ENCODE measurements at regions not wholly inside any gene's neighbourhood (a gene's known extent, or its start where the extent isn't known, plus 50 kb on each side); places are given as distances from the start of the nearest gene placed in this dataset.

DNA sequence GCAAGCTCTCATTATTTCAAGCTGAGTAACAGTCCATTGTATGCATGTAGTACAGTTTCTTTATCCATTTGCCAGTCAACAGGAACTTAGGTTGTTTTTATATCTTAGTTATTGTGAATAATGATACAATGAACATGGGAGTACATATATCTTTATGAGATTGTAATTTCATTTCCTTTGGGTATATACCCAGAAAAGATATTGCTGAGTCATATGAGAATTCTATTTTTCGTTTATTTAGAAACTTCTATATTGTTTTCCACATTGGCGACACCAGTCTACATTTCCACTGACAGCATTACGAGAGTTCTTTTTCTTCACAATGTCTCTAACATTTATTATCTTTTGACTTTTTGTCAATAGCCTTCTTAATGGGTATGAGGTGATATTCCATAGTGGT, 477.8 kb upstream of the PAPPA start:
- TF ChIP-seq, protein P1, sequence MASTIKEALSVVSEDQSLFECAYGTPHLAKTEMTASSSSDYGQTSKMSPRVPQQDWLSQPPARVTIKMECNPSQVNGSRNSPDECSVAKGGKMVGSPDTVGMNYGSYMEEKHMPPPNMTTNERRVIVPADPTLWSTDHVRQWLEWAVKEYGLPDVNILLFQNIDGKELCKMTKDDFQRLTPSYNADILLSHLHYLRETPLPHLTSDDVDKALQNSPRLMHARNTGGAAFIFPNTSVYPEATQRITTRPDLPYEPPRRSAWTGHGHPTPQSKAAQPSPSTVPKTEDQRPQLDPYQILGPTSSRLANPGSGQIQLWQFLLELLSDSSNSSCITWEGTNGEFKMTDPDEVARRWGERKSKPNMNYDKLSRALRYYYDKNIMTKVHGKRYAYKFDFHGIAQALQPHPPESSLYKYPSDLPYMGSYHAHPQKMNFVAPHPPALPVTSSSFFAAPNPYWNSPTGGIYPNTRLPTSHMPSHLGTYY (CRISPR knock-in tag; IDR thresholded peaks at IDR 0.05): no peak
- TF ChIP-seq FOXJ3 (CRISPR knock-in tag; IDR thresholded peaks at IDR 0.05; ENCODE audit: borderline replicate concordance) (no peak), ZBTB43 (CRISPR knock-in tag; IDR thresholded peaks at IDR 0.05) (no peak), NFATC4 (CRISPR knock-in tag; IDR thresholded peaks at IDR 0.05) (no peak), NFYB (CRISPR knock-in tag; conservative IDR thresholded peaks at IDR 0.05; ENCODE audit: low read depth) (no peak), ESRRA (CRISPR knock-in tag; IDR thresholded peaks at IDR 0.05; ENCODE audit: borderline replicate concordance) (no peak)
- TF ChIP-seq, protein P2, sequence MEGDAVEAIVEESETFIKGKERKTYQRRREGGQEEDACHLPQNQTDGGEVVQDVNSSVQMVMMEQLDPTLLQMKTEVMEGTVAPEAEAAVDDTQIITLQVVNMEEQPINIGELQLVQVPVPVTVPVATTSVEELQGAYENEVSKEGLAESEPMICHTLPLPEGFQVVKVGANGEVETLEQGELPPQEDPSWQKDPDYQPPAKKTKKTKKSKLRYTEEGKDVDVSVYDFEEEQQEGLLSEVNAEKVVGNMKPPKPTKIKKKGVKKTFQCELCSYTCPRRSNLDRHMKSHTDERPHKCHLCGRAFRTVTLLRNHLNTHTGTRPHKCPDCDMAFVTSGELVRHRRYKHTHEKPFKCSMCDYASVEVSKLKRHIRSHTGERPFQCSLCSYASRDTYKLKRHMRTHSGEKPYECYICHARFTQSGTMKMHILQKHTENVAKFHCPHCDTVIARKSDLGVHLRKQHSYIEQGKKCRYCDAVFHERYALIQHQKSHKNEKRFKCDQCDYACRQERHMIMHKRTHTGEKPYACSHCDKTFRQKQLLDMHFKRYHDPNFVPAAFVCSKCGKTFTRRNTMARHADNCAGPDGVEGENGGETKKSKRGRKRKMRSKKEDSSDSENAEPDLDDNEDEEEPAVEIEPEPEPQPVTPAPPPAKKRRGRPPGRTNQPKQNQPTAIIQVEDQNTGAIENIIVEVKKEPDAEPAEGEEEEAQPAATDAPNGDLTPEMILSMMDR (IDR thresholded peaks at IDR 0.05): no peak
